PFSK-1 (cell line): ENCODE measurements at regions not wholly inside any gene's neighbourhood (a gene's known extent, or its start where the extent isn't known, plus 50 kb on each side); places are given as distances from the start of the nearest gene placed in this dataset.

Experiments
- POLR2AphosphoS5 ChIP-seq: IDR thresholded peaks from 2 replicates; pipeline ENCODE4 v1.6.1; 2012; ENCODE audit warnings: low read depth, mild to moderate bottlenecking, control low read depth, low read length, moderate library complexity
- SIN3A ChIP-seq: IDR thresholded peaks from 2 replicates; pipeline ENCODE4 v1.6.1; 2012; ENCODE audit warnings: mild to moderate bottlenecking, low read length, moderate library complexity, borderline replicate concordance; ENCODE audit not compliant: insufficient read depth

DNA sequence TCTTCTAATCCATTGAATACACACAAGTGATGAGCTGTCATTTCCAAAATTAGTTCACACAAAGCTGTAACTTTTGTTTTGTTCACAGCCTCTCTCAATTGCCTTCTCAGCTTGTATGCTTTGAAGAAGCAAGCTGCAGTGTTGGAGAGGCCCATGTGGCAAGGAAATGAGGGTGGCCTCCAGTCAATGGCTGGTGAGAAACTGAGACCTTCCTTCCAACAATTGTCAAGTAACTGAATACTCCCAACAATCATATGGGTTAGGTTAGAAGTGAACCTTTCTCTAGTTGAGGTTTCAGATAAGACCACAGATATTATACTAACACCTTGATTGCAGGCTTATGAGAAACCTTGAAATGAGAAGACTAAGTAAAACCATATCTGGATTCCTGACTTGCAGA is 82.4 kb upstream of the SOX9 start:
- TF ChIP-seq POLR2AphosphoS5 (no peak), SIN3A (no peak)
